Erythroblast (primary cell): ENCODE measurements at regions not wholly inside any gene's neighbourhood (a gene's known extent, or its start where the extent isn't known, plus 50 kb on each side); places are given as distances from the start of the nearest gene placed in this dataset.
A peak's percentile ranks its signal among the peaks of the same experiment; 100 is the strongest.
"Not testable (repeated sequence)": the region's sequence is repeated elsewhere in the genome, so short reads cannot be mapped to it uniquely, and the experiment has no call there.

ENCODE experiments used
- DNase-seq, 2 experiments: peaks; one replicate each; lab custom pipeline; 2025; lab: John Stamatoyannopoulos, UW
- GATA1 ChIP-seq: IDR thresholded peaks from 2 replicates; pipeline ENCODE4 v1.6.1; 2011; ENCODE audit warnings: low read depth, mild to moderate bottlenecking, control low read depth, low read length, moderate library complexity
- POLR2A ChIP-seq: IDR thresholded peaks from 2 replicates; pipeline ENCODE4 v1.6.1; 2011; ENCODE audit warnings: mild to moderate bottlenecking, low read length

DNA sequence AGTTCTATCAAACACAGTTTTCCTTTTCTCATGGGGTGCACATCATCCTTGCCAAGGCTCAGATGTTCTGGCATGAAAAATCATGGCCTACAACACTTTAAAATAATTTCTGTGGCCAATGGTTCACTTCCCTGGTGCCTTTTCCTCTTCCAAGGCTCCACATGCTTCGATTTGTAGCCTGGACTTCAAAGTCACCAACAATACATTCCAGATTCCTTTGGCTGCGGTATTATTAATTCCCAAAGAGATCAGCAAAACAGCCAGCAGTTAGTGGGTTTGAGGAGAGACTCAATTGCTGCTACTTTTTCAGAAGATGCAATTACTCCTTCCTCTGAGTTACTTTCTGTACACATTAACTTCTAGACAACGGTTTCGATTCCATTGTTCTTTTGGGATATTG lies 80.3 kb upstream of the CCDC80 start:
- no peak for DNase-seq
- no peak for TF ChIP-seq POLR2A
- no peak for TF ChIP-seq GATA1

DNA sequence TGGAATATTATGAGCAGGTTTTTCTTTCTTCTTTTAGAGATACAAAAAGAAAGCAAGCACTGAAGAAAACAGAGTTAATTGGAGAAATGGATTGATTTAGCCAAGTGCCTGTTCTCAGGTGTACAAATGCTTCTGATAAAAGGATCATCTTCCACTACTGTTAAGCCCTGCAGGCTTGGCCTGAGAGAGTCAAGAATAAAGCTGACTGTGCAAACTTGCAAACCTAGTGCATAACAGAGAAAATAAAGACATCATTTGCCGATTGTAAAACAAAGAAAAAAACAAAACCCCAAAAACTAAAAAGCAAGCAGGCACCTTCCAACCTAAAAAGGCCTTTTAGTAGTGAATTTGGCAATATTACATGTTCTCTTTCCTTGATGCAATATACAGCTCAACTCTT lies 78.0 kb upstream of the CCDC80 start:
- DNase-seq, result no peak
- no peak for TF ChIP-seq GATA1
- TF ChIP-seq POLR2A, result no peak

GRCh38 chr3:112718516-112718915 lies 77.6 kb upstream of the CCDC80 start:
- TF ChIP-seq POLR2A (no peak), GATA1 (no peak)
- no peak for DNase-seq

DNA sequence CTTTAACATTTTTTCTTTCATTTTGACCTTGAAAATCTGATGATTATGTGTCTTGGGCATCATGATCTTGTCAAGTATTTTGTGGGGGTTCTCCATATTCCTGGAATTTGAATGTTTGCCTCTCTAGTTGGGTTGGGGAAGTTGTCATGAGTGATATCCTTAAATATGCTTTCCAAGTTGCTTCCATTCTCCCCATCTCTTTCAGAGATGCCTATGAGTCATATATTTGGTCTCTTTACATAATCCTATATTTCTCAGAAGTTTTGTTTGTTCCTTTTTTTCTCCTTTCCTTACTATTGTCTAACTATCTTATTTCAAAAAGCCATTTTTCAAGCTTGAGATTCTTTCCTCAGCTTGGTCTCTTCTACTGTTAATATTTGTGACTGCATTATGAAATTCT lies 69.0 kb upstream of the CCDC80 start:
- TF ChIP-seq POLR2A, result no peak
- no peak for TF ChIP-seq GATA1
- DNase-seq, result no peak

DNA sequence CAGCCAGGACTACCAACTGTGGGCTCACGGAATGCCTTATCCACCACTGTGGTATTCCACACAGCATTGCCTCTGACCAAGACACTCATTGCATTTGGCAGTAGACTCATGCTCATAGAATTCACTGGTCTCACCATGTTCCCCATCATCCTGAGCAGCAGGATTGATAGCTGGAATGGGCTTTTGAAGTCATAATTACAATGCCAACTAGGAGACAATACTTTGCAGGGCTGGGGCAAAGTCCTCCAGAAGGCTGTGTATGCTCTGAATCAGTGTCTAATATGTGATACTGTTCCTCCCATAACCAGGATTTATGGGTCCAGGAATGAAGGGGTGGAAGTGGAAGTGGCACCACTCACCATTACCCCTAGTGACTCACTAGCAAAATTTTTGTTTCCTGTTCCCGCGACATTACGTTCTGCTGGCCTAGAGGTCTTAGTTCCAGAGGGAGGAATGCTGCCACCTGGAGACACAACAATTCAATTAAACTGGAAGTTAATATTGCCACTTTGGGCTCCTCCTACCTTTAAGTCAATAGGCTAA lies 58.6 kb upstream of the CCDC80 start:
- TF ChIP-seq GATA1, result no peak
- TF ChIP-seq POLR2A, result no peak
- peak; percentile 4 to 17 for DNase-seq

DNA sequence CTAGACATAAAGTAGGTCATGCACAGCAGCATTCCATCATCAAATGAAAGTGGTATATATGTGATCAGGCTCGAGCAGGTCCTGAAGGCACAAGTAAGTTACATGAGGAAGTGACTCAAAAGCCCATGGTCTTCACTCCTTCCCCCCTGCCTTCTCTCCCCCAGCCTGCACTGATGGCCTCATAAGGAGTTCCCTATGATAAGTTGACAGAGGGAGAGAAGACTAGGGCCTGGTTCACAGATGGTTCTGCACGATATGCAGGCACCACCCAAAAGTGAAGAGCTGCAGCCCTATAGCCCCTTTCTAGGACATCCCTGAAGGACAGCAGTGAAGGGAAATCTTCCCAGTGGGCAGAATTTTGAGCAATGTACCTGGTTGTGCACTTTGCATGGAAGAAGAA lies 57.5 kb upstream of the CCDC80 start:
- peak; percentile 83 to 92 for DNase-seq

- DNase-seq, result not testable (repeated sequence)
Measured at GRCh38 chr3:112696244-112696643, 55.3 kb upstream of the CCDC80 start.

DNA sequence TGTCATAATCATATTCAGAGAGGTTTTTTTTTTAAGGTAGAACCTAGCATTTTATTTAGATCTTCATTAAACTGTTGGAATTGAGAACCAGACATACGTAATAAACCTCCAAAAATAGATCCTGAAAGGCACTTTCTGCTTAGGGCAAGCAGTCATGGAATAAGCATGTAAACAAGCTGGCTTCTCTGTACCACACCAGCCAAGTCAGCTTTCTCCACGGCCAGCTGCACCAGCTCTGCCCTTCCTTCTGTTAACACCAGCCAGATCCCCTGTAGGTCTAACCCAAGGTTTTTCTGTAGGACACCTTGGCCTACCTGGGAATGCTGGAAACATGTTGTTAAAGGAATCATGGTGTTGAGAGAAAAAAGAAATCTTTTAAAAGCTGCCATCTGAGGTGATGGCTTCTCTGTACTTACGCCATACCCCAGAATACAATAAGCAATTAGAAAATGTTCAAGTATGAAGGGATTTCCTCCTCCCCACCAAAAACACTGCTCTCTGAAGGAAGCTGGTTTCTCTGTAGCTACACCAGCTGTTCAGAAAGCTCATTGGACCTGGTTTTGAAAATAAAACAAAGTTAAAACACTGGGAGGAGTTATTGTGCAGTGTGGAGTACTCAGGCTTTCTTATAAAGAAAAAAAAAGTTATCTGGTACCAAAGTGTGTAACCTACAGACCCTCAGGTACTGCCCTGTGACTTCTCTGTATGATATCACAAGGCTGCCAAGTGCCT lies 54.6 kb upstream of the CCDC80 start:
- not testable (repeated sequence) for DNase-seq

DNA sequence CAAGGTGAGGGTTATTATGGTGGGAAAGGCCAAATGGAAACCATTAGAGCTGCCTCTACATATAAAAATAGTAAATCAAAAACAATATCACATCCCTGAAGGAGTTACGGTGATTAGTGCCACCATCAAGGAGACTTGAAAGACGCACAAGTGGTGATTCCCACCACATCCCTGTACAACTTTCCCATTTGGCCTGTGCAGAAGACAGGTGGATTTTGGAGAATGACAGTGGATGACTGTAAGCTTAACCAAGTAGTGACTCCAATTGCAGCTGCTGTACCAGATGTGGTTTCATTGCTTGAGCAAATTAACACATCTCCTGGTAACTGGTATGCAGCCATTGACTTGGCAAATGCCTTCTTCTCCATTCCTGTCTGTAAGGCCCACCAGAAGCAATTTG lies 54.0 kb upstream of the CCDC80 start:
- not testable (repeated sequence) for DNase-seq

DNA sequence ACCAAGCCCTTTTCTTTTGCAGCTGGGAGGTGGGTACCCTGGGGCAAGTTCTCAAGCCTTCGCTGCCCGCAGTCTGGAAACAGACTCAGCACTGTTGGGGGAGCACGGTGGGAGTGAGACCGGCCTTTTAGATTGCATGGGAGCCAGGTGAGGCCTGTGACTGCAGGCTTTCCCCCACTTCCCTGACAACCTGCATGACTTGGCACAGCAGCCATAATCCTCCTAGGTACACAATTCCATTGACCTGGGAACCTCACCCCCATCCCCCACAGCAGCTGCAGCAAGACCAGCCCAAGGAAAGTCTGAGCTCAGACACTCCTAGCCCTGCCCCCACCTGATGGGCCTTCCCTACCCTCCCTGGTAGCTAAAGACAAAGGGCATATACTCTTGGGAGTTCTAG lies 52.2 kb upstream of the CCDC80 start:
- no peak for DNase-seq
- TF ChIP-seq POLR2A, result no peak
- no peak for TF ChIP-seq GATA1
